ENCODE measurements at regions not wholly inside any gene's neighbourhood (a gene's known extent, or its start where the extent isn't known, plus 50 kb on each side); places are given as distances from the start of the nearest gene placed in this dataset.

DNA sequence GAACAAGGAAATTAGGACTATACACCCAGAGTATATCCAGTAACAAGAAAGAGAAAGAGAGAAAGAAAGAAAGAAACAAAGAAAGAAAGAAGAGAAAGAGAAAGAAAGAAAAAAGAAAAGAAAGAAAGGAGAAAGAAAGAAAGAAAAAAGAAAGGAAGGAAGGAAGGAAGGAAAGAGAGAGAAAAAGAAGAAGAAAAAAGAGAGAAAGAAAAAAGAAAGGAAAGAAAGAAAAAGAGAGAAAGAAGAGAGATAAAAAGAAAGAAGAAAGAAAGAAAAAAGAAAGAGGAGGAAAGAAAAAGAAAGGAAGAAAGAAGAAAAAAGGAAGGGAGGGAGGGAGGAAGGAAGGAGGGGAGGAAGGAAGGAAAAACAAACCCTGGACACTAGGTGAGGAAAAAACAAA lies 981.8 kb downstream of the TBC1D32 start:
- no peak overlapping the region for H3K4me3 Mint-ChIP-seq
- H3K4me1 Mint-ChIP-seq (ENCODE audit: low read depth) = peaks cover 4% of the 10 kb centered on the region
- H3K36me3 Mint-ChIP-seq (ENCODE audit: low read depth) = no peaks in the 10 kb centered on the region
- H3K9me3 Mint-ChIP-seq = peaks cover under 1% of the 10 kb centered on the region
- CTCF ChIA-PET = no interaction called here
- ATAC-seq (no peak), DNase-seq (no peak)
- POLR2A ChIA-PET = no interaction called here
- intact Hi-C loops (cut with micrococcal nuclease) = no loop called here
- TF ChIP-seq, protein P1, sequence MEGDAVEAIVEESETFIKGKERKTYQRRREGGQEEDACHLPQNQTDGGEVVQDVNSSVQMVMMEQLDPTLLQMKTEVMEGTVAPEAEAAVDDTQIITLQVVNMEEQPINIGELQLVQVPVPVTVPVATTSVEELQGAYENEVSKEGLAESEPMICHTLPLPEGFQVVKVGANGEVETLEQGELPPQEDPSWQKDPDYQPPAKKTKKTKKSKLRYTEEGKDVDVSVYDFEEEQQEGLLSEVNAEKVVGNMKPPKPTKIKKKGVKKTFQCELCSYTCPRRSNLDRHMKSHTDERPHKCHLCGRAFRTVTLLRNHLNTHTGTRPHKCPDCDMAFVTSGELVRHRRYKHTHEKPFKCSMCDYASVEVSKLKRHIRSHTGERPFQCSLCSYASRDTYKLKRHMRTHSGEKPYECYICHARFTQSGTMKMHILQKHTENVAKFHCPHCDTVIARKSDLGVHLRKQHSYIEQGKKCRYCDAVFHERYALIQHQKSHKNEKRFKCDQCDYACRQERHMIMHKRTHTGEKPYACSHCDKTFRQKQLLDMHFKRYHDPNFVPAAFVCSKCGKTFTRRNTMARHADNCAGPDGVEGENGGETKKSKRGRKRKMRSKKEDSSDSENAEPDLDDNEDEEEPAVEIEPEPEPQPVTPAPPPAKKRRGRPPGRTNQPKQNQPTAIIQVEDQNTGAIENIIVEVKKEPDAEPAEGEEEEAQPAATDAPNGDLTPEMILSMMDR (IDR thresholded peaks at IDR 0.05) = peak; percentile 35
- no peaks in the 10 kb centered on the region for H3K27me3 Mint-ChIP-seq
- H3K27ac Mint-ChIP-seq = no peak overlapping the region

DNA sequence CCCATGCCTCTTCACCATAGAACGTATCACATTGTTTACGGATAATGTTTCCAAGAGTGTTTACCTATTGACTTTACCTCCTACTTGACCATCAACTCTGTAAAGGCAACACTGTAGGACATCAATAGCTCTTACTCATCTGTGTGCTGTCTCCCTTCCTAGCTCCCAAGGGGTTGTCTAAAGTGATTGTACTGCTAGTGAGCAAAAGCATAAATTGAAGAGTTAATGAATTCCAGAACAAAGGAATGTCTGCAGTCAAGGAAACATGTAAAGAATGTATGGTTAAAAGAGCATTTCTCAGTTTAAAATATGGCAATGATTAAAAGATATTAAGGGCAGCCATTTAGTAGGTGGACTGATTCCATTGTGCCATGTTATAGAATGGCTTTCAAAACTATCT lies 985.4 kb downstream of the TBC1D32 start:
- no peaks in the 10 kb centered on the region for H3K27me3 Mint-ChIP-seq

DNA sequence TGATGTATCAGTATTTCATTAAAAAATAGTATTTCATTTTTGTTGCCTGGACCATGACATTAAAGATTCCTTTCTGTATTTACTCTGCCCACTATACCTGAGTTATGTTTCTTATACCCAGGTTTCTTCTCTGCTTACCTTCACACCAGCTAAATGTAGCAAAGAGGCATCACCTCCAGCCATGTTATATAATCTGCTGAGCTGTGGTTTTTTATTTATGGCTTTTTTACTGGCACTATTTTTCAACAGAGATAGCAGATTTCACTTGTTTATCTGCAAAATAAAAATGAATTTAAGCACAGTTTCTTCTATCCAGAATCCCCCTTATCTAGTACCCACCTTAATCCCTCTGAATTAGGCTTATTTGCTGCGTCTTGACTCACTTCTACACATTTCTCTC lies 979.0 kb upstream of the MAN1A1 start:
- TF ChIP-seq, protein P1 (IDR thresholded peaks at IDR 0.05) = no peak
- CTCF ChIA-PET = no interaction called here

More for the DNA sequence above, 985.4 kb downstream of the TBC1D32 start:
- TF ChIP-seq, protein P1 (IDR thresholded peaks at IDR 0.05) = no peak
- no peaks in the 10 kb centered on the region for H3K9me3 Mint-ChIP-seq
- CTCF ChIA-PET = no interaction called here
- H3K4me3 Mint-ChIP-seq = no peak overlapping the region
- no peaks in the 10 kb centered on the region for H3K36me3 Mint-ChIP-seq (ENCODE audit: low read depth)
- intact Hi-C loops (cut with micrococcal nuclease) = no loop called here
- no peak for DNase-seq
- ATAC-seq = no peak
- POLR2A ChIA-PET = no interaction called here
- H3K4me1 Mint-ChIP-seq (ENCODE audit: low read depth) = no peaks in the 10 kb centered on the region
- H3K27ac Mint-ChIP-seq = no peak overlapping the region

DNA sequence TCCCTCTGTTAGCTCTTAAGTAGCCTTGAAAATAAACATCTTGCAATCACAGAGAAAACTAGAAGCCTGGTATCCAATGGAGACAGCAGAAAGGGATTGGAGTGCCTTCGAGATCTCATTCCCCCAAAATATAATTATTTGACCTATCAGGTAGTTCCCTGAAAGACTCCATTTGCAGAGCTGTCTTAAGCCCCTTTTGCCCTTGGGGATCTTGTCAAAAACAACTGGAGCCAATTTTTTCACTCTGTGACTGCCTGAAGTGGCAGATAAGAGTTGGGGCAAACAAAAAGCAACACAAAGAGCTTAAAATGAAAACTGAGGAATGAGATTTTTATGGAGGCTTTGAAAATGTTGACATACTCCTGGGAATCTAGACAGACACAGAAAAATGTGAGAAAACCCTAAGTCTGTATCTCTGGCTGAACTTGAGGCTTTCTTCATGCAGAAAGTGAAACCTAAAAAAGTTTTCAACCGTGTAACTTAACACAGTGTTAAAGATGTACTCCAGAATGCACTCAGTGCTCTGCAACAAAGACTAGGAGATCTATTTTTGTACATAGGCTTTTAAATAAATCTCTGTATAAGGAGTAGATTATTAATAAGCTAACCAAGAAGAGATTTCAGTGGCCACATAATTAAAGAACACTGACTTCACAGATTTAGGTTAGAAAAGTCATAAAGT lies 971.1 kb upstream of the MAN1A1 start:
- H3K9me3 Mint-ChIP-seq = peaks cover 8% of the 10 kb centered on the region
- H3K36me3 Mint-ChIP-seq (ENCODE audit: low read depth) = no peaks in the 10 kb centered on the region
- no peak overlapping the region for H3K27ac Mint-ChIP-seq
- ATAC-seq (no peak), DNase-seq (no peak)
- ChIA-PET CTCF (no interaction called here), POLR2A (no interaction called here)
- no peaks in the 10 kb centered on the region for H3K27me3 Mint-ChIP-seq
- H3K4me3 Mint-ChIP-seq = no peak overlapping the region
- TF ChIP-seq, protein P1 (IDR thresholded peaks at IDR 0.05) = no peak
- intact Hi-C loops (cut with micrococcal nuclease) = no loop called here
- no peaks in the 10 kb centered on the region for H3K4me1 Mint-ChIP-seq (ENCODE audit: low read depth)

More for the DNA sequence above, 979.0 kb upstream of the MAN1A1 start:
- DNase-seq = no peak
- no peaks in the 10 kb centered on the region for H3K36me3 Mint-ChIP-seq (ENCODE audit: low read depth)
- no peaks in the 10 kb centered on the region for H3K4me1 Mint-ChIP-seq (ENCODE audit: low read depth)
- intact Hi-C loops (cut with micrococcal nuclease) = no loop called here
- POLR2A ChIA-PET = no interaction called here
- H3K27ac Mint-ChIP-seq = no peak overlapping the region
- no peaks in the 10 kb centered on the region for H3K27me3 Mint-ChIP-seq
- H3K9me3 Mint-ChIP-seq = peaks cover 1% of the 10 kb centered on the region
- H3K4me3 Mint-ChIP-seq = no peak overlapping the region
- no peak for ATAC-seq

DNA sequence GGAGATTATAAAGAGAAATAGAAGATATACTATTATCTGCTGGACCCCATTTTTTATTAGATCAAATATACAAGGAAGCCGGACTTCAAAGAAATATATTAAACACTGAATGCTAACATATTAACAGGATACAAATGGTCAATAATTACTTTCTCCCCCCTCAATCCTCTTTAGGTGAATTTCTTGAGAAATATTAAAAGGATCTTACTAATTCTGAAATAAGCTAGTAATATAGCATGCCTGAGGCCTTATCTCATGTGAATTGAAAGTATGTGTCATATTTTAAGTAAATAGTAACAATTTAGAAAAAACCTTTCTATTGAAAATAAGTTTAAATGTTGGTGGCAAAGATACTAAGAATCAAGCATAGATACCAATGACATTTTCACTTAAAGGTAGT lies 954.7 kb upstream of the MAN1A1 start:
- Mint-ChIP-seq H3K4me3 (no peak overlapping the region), H3K4me1 (ENCODE audit: low read depth) (no peaks in the 10 kb centered on the region), H3K9me3 (no peaks in the 10 kb centered on the region), H3K27ac (no peak overlapping the region), H3K36me3 (ENCODE audit: low read depth) (no peaks in the 10 kb centered on the region), H3K27me3 (no peaks in the 10 kb centered on the region)
- ChIA-PET CTCF (no interaction called here), POLR2A (no interaction called here)
- TF ChIP-seq, protein P1 (IDR thresholded peaks at IDR 0.05) = no peak
- DNase-seq (no peak), ATAC-seq (no peak)
- intact Hi-C loops (cut with micrococcal nuclease) = no loop called here

Data from activated CD8-positive, alpha-beta T cell treated with anti-CD3 and anti-CD28 coated beads for 36 hours (primary cell).